KMS-11 (cell line): ENCODE measurements at regions not wholly inside any gene's neighbourhood (a gene's known extent, or its start where the extent isn't known, plus 50 kb on each side); places are given as distances from the start of the nearest gene placed in this dataset.

Source experiments
- H2AFZ ChIP-seq: fragments of 200-600 bp; sonication (generic); 2 replicates; pipeline ENCODE4 v1.6.1; 2016; ENCODE audit warnings: antibody characterized with exemption, mixed run types, low read depth
- H3K27ac ChIP-seq: fragments of 200-600 bp; sonication (generic); 2 replicates; pipeline ENCODE4 v1.6.1; 2016; ENCODE audit warnings: mild to moderate bottlenecking, mixed run types
- H3K27me3 ChIP-seq: fragments of 200-600 bp; sonication (generic); 2 replicates; pipeline ENCODE4 v1.6.1; 2017; ENCODE audit warnings: mild to moderate bottlenecking, low read depth, mixed run types, moderate library complexity; ENCODE audit not compliant: insufficient read depth
- H3K36me3 ChIP-seq: fragments of 200-600 bp; sonication (generic); 2 replicates; pipeline ENCODE4 v1.6.1; 2017; ENCODE audit warnings: mild to moderate bottlenecking, mixed run types; ENCODE audit not compliant: insufficient read depth
- H3K4me1 ChIP-seq: fragments of 200-600 bp; sonication (generic); 2 replicates; pipeline ENCODE4 v1.6.1; 2016; ENCODE audit warnings: mild to moderate bottlenecking, low read depth, mixed run types; ENCODE audit not compliant: poor library complexity, severe bottlenecking
- H3K4me2 ChIP-seq: fragments of 200-600 bp; sonication (generic); 2 replicates; pipeline ENCODE4 v1.7.0; 2016; ENCODE audit warnings: mild to moderate bottlenecking, mixed run types
- H3K4me3 ChIP-seq: fragments of 200-600 bp; sonication (generic); IDR thresholded peaks from 2 replicates; pipeline ENCODE4 v1.6.1; 2017; ENCODE audit warnings: low read depth, low read length, mixed read lengths; ENCODE audit not compliant: insufficient read depth
- H3K79me2 ChIP-seq: fragments of 200-600 bp; sonication (generic); 2 replicates; pipeline ENCODE4 v1.6.1; 2016; ENCODE audit warnings: low read depth, mixed run types; ENCODE audit not compliant: insufficient read depth
- H3K9ac ChIP-seq: fragments of 200-600 bp; sonication (generic); 2 replicates; pipeline ENCODE4 v1.6.1; 2016; ENCODE audit warnings: mild to moderate bottlenecking, mixed run types
- H4K20me1 ChIP-seq: fragments of 200-600 bp; sonication (generic); 2 replicates; pipeline ENCODE4 v1.6.1; 2016; ENCODE audit warnings: mild to moderate bottlenecking, mixed run types; ENCODE audit not compliant: insufficient read depth
- CTCF ChIP-seq: fragments of 200-600 bp; sonication (generic); conservative IDR thresholded peaks from 2 replicates; pipeline ENCODE4 v1.6.1; 2017; ENCODE audit warnings: low read depth, mild to moderate bottlenecking, antibody characterized with exemption, low read length, moderate library complexity, mixed read lengths

DNA sequence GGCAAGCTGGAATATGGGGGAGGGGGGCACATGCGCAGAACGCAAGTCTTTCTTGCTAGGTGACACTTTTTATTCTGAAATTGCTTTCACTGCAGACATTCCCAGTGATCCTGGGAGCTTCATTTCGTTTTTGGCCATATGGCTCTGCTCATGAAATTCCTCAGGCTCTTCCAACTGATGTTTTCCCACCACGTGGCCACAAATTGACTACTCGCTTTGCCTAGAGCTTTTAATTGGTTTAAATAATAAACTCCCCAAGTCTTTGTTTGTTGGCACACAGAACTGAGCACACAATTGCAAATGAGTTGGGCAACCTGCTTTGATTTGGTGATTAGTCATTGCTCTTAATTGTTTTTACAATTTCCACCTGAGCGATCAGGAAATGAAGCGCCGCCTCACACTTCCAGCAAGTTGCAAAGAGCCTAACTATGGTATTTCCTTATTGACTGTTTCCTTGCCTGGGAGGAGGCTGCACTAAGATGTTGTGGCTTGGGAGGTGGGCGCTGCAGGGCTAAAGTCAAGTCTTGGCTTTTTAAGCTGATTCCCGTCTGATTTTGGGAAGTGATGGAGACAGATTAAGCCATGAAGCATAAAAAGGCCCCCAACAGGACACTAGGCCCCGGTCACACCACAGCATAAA lies 282.5 kb downstream of the ZIC3 start:
- Histone ChIP-seq H3K4me3 (no peak overlapping the region), H3K27me3 (no peaks in the 10 kb centered on the region), H3K9ac (no peak overlapping the region), H3K4me1 (no peaks in the 10 kb centered on the region), H2AFZ (no peak overlapping the region), H3K4me2 (no peak overlapping the region), H3K36me3 (no peaks in the 10 kb centered on the region), H4K20me1 (no peaks in the 10 kb centered on the region), H3K27ac (no peak overlapping the region), H3K79me2 (no peaks in the 10 kb centered on the region)
- TF ChIP-seq CTCF, result no peak

DNA sequence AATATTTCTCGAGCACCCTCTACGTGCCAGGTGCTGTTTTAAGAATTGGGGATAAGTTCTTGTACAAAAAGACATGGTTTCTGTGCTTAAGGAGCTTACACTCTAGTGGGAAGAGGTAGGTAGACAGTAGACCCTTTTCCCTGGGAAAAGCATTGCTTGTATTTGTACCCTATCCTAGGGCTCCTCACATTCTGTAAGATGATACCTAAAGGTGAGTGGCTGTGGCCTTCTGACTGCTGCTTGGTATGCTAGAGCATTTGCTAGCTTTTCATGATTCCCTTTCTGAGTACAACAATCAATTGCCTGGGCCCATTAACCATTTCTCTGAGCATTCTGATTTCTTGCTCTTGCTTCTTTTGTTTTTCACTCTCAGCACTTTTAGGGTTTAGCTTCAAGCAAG lies 286.6 kb downstream of the ZIC3 start:
- H3K4me1 ChIP-seq, result no peaks in the 10 kb centered on the region
- no peak overlapping the region for H2AFZ ChIP-seq
- H3K9ac ChIP-seq, result no peak overlapping the region
- H3K79me2 ChIP-seq, result no peaks in the 10 kb centered on the region
- no peaks in the 10 kb centered on the region for H3K36me3 ChIP-seq
- H4K20me1 ChIP-seq, result no peaks in the 10 kb centered on the region
- H3K4me2 ChIP-seq, result no peak overlapping the region
- no peak overlapping the region for H3K27ac ChIP-seq
- H3K27me3 ChIP-seq, result no peaks in the 10 kb centered on the region
- H3K4me3 ChIP-seq, result no peak overlapping the region
- no peak for TF ChIP-seq CTCF

DNA sequence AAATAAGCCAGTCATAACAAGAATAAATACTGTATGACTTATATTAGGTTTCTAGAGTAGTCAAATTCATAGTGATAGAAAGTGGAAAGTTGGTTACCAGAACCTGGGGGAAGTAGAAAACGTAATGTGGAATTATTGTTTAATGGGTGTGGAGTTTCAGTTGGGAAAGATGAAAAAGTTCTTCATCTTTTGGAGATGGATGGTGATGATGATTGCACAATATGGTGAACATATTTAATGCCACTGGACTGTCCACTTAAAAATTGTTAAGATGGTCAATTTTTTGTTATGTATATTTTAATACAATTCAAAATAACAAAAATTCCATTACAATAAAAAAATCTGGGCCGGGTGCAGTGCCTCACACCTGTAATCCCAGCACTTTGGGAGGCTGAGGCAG lies 289.6 kb downstream of the ZIC3 start:
- H3K9ac ChIP-seq, result no peak overlapping the region
- no peaks in the 10 kb centered on the region for H3K4me1 ChIP-seq
- H3K27me3 ChIP-seq, result no peaks in the 10 kb centered on the region
- H3K27ac ChIP-seq, result no peak overlapping the region
- no peaks in the 10 kb centered on the region for H4K20me1 ChIP-seq
- no peaks in the 10 kb centered on the region for H3K36me3 ChIP-seq
- TF ChIP-seq CTCF, result no peak
- H2AFZ ChIP-seq, result no peak overlapping the region
- H3K4me2 ChIP-seq, result no peak overlapping the region
- no peaks in the 10 kb centered on the region for H3K79me2 ChIP-seq
- H3K4me3 ChIP-seq, result no peak overlapping the region

DNA sequence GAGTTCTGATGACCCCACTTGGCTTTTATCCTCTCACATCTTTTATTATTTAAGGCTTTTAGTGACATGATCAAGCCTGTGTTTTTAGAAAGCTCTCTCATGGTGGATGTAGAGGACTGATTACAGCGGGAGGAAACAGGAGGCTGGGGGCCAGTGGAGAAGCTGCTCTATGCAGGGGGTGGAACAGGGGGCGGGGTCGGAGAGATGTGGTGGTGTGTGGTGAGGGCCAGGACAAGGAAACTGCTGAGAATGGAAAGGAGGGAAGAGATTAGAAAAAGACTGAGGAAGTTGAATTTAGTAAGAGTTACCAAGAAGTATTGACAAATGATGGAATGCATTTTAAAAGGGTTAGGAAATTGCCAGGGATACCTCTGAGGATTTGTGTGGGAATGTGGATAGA lies 292.2 kb downstream of the ZIC3 start:
- H3K27me3 ChIP-seq, result no peaks in the 10 kb centered on the region
- no peaks in the 10 kb centered on the region for H3K36me3 ChIP-seq
- TF ChIP-seq CTCF, result no peak
- H3K4me2 ChIP-seq, result no peak overlapping the region
- H2AFZ ChIP-seq, result no peak overlapping the region
- no peaks in the 10 kb centered on the region for H3K4me1 ChIP-seq
- no peak overlapping the region for H3K4me3 ChIP-seq
- H3K27ac ChIP-seq, result no peak overlapping the region
- H3K79me2 ChIP-seq, result no peaks in the 10 kb centered on the region
- no peak overlapping the region for H3K9ac ChIP-seq
- H4K20me1 ChIP-seq, result no peaks in the 10 kb centered on the region
